HepG2 (cell line): ENCODE measurements at regions not wholly inside any gene's neighbourhood (a gene's known extent, or its start where the extent isn't known, plus 50 kb on each side); places are given as distances from the start of the nearest gene placed in this dataset.

Source experiments
- ATAC-seq: fragments of 200-7000 bp; cut with Tn5 transposase; 3 replicates; pipeline ENCODE4 v1.9.1; 2020; ENCODE audit warnings: mild to moderate bottlenecking, moderate library complexity
- BruUV-seq: library from RNA; stranded (reverse); fragments of 400-500 nt; replicated peaks from 2 replicates; lab custom pipeline; 2021; lab: Mats Ljungman, UMichigan
- CTCF ChIA-PET: fragments of 300-600 bp; formaldehyde crosslinking; extraction: SDS; loops from one replicate; lab custom pipeline; 2021; ENCODE audit warnings: low total read pairs, inconsistent platforms, low intra/inter-chr PET ratio; lab: Yijun Ruan, JAX
- POLR2A ChIA-PET: fragments of 350-600 bp; sonication (Branson Sonifier 250); formaldehyde crosslinking; loops from one replicate; lab custom pipeline; 2020; ENCODE audit warnings: antibody characterized with exemption, inconsistent platforms; lab: Yijun Ruan, JAX
- DNase-seq: peaks from one replicate; pipeline ENCODE4 v3.0.0-alpha.2; 2015; ENCODE audit warnings: low spot score
- FAIRE-seq: peaks from 3 replicates; lab custom pipeline; 2011; peaks lifted over from hg19 to GRCh38; lab: Jason Lieb, UNC
- H2AFZ ChIP-seq: one replicate; pipeline ENCODE4 v1.6.1; 2011; ENCODE audit warnings: low read length, inconsistent platforms
- H3K27ac ChIP-seq: fragments of 300-600 bp; 3 replicates; pipeline ENCODE4 v1.8.0; 2011; ENCODE audit warnings: mixed run types, mild to moderate bottlenecking, mixed read lengths, low read length, inconsistent platforms; ENCODE audit not compliant: insufficient read depth; ENCODE audit errors: extremely low read length
- H3K27me3 ChIP-seq, 2 experiments: fragments of 200-600 bp in 1 of 2; 2 replicates in 1 of 2; 3 replicates in 1 of 2; pipeline versions ENCODE4 v1.6.0 to v1.8.0; 2011; ENCODE audit warnings: low read length in 2 of 2, mild to moderate bottlenecking in 2 of 2, moderate library complexity in 2 of 2, inconsistent platforms in 1 of 2; ENCODE audit not compliant: insufficient read depth in 2 of 2, control insufficient read depth in 1 of 2
- H3K36me3 ChIP-seq, 2 experiments: fragments of 200-600 bp in 1 of 2; replicated peaks in 1 of 2; 2 replicates in 1 of 2; 3 replicates in 1 of 2; pipeline versions ENCODE4 v1.5.1 to v1.8.0; 2011; ENCODE audit warnings: low read length in 2 of 2, inconsistent platforms in 1 of 2; ENCODE audit not compliant: insufficient read depth in 2 of 2, control insufficient read depth in 1 of 2
- H3K4me1 ChIP-seq: 2 replicates; pipeline ENCODE4 v1.5.1; 2012; ENCODE audit warnings: low read length, inconsistent platforms; ENCODE audit not compliant: insufficient read depth
- H3K4me2 ChIP-seq: 2 replicates; pipeline ENCODE4 v1.6.0; 2011; ENCODE audit warnings: low read depth, low read length, inconsistent platforms
- H3K4me3 ChIP-seq, 3 experiments: fragments of 200-600 bp in 1 of 3; sonication (generic), shearing (Covaris generic) in 1 of 3; replicated peaks in 1 of 3; 2 replicates each; pipeline ENCODE4 v1.5.1; 2011 to 2016; ENCODE audit warnings: low read length in 3 of 3, inconsistent platforms in 2 of 3, low read depth in 2 of 3, mild to moderate bottlenecking in 2 of 3, control low read depth in 1 of 3, mixed read lengths in 1 of 3; ENCODE audit not compliant: insufficient read depth in 1 of 3
- H3K79me2 ChIP-seq: one replicate; pipeline ENCODE4 v1.6.1; 2011; ENCODE audit warnings: low read length, inconsistent platforms; ENCODE audit not compliant: insufficient read depth
- H3K9ac ChIP-seq: 2 replicates; pipeline ENCODE4 v1.6.0; 2011; ENCODE audit warnings: mild to moderate bottlenecking, low read depth, low read length, inconsistent platforms; ENCODE audit not compliant: insufficient read depth
- H3K9me3 ChIP-seq: 2 replicates; pipeline ENCODE4 v1.5.1; 2012; ENCODE audit warnings: mild to moderate bottlenecking, low read length
- H4K20me1 ChIP-seq: 2 replicates; pipeline ENCODE4 v1.6.0; 2011; ENCODE audit warnings: inconsistent platforms, mild to moderate bottlenecking, low read length, moderate library complexity; ENCODE audit not compliant: insufficient read depth
- ATF4 ChIP-seq, 2 experiments: fragments of 450-650 bp in 1 of 2; sonication (generic) in 1 of 2; formaldehyde crosslinking; IDR thresholded peaks; 2 replicates each; pipeline versions ENCODE4 v1.5.0 to v1.8.0; 2020 to 2022; ENCODE audit warnings: mild to moderate bottlenecking in 1 of 2, missing genetic modification reagents in 1 of 2
- CREB1 ChIP-seq, 2 experiments: fragments of 450-650 bp in 1 of 2; IDR thresholded peaks; 2 replicates each; pipeline ENCODE4 v1.6.1; 2016 to 2017; ENCODE audit warnings: control low read depth in 1 of 2, mild to moderate bottlenecking in 1 of 2, missing compliant biosample characterization in 1 of 2, missing genetic modification characterization in 1 of 2
- EZH2 ChIP-seq: conservative IDR thresholded peaks from 2 replicates; pipeline ENCODE4 v1.6.1; 2012; ENCODE audit warnings: mild to moderate bottlenecking, low read depth, low read length, moderate library complexity
- GABPA ChIP-seq, 2 experiments: IDR thresholded peaks; 2 replicates each; pipeline ENCODE4 v1.6.1; 2011 to 2016; ENCODE audit warnings: low read depth in 2 of 2, low read length in 1 of 2, missing biosample characterization in 1 of 2, missing genetic modification characterization in 1 of 2
- GZF1 ChIP-seq: sonication (generic); formaldehyde crosslinking; IDR thresholded peaks from 2 replicates; pipeline ENCODE4 v1.5.1; 2020; ENCODE audit warnings: mild to moderate bottlenecking, missing genetic modification reagents
- MTA3 ChIP-seq: sonication (generic); formaldehyde crosslinking; IDR thresholded peaks from 2 replicates; pipeline ENCODE4 v1.4.0; 2020; ENCODE audit warnings: missing genetic modification reagents
- NPAS2 ChIP-seq: sonication (generic); formaldehyde crosslinking; IDR thresholded peaks from 2 replicates; pipeline ENCODE4 v1.8.0; 2022; ENCODE audit warnings: mild to moderate bottlenecking, missing genetic modification reagents, borderline replicate concordance
- SP1 ChIP-seq, 2 experiments: fragments of 450-650 bp in 1 of 2; sonication (generic) in 1 of 2; formaldehyde crosslinking in 1 of 2; IDR thresholded peaks; 2 replicates each; pipeline versions ENCODE4 v1.4.0 to v1.6.1; 2016 to 2020; ENCODE audit warnings: missing genetic modification reagents in 1 of 2
- TARDBP ChIP-seq: sonication (generic); formaldehyde crosslinking; IDR thresholded peaks from 2 replicates; pipeline ENCODE4 v1.8.0; 2022; ENCODE audit warnings: mild to moderate bottlenecking, missing genetic modification reagents
- TMF1 ChIP-seq: sonication (generic); formaldehyde crosslinking; IDR thresholded peaks from 2 replicates; pipeline ENCODE4 v1.8.1; 2022; ENCODE audit warnings: low read depth, missing genetic modification reagents
- ZNF503 ChIP-seq: sonication (generic); formaldehyde crosslinking; IDR thresholded peaks from 2 replicates; pipeline ENCODE4 v1.4.0; 2020; ENCODE audit warnings: missing genetic modification reagents
- ZNF570 ChIP-seq: sonication (generic); formaldehyde crosslinking; IDR thresholded peaks from 2 replicates; pipeline ENCODE4 v1.4.0; 2020; ENCODE audit warnings: mild to moderate bottlenecking, missing genetic modification reagents, borderline replicate concordance
- ZNF576 ChIP-seq: sonication (generic); formaldehyde crosslinking; IDR thresholded peaks from 2 replicates; pipeline ENCODE4 v1.4.0; 2020; ENCODE audit warnings: mild to moderate bottlenecking, missing genetic modification reagents
- ZNF614 ChIP-seq: IDR thresholded peaks from 2 replicates; pipeline ENCODE4 v1.6.1; 2018; ENCODE audit warnings: missing biosample characterization, missing genetic modification reagents, inconsistent platforms, borderline replicate concordance
- WGBS: methylation state at CpG from one replicate; pipeline ENCODE4 v1.1.6; 2017; ENCODE audit warnings: low lambda C conversion rate; 5-methylcytosine and 5-hydroxymethylcytosine counted together
- in situ Hi-C: cut with HindIII; loops from 2 replicates; pipeline ENCODE4 v1.10.0; 2017; ENCODE audit warnings: low pct_unique_long_range_greater_than_20kb; ENCODE audit not compliant: extremely low pct_ligation_motif_present
- intact Hi-C: fragments of 100-400 bp; cut with micrococcal nuclease; formaldehyde crosslinking; loops from one replicate; pipeline ENCODE4 v1.10.0; 2022; ENCODE audit not compliant: unreplicated experiment

- WGBS = 50% methylated on average over 43 of the region's 79 CpGs
- no TSS peak for BruUV-seq
- Histone ChIP-seq H3K4me1 (no peaks in the 10 kb centered on the region), H3K4me3 (no peak overlapping the region), H3K79me2 (no peaks in the 10 kb centered on the region), H3K27ac (no peak overlapping the region), H4K20me1 (no peaks in the 10 kb centered on the region), H3K27me3 (peaks cover 3 to 43% of the 10 kb centered on the region in 2 experiments; a peak in 4 of 5 replicates), H3K4me2 (no peak overlapping the region)
- FAIRE-seq (no peak), ATAC-seq (peak; percentile 28; the same call in 1 of the 3 replicates)
- in situ Hi-C loops = no loop called here
- no peak for TF ChIP-seq SP1 (IDR thresholded peaks at IDR 0.05)
- TF ChIP-seq SP1 (CRISPR knock-in tag; IDR thresholded peaks at IDR 0.05) = no peak
- TF ChIP-seq ZNF614 = no peak
- TF ChIP-seq EZH2 = 0 out of 2 replicates have a peak, but pooled peaks have one; percentile 83
- no peak for TF ChIP-seq TMF1 (CRISPR knock-in tag)
- TF ChIP-seq CREB1 (IDR thresholded peaks at IDR 0.05) = no peak
- TF ChIP-seq CREB1 (CRISPR knock-in tag; IDR thresholded peaks at IDR 0.05) = no peak
- TF ChIP-seq GZF1 (CRISPR knock-in tag) = no peak
- TF ChIP-seq, all 625 proteins: peak for 1
- Histone ChIP-seq H3K9ac (no peak overlapping the region), H3K36me3 (no peaks in the 10 kb centered on the region), H2AFZ (no peak overlapping the region), H3K9me3 (no peaks in the 10 kb centered on the region)
- CTCF ChIA-PET = no interaction called here
- intact Hi-C loops = no loop called here
- DNase-seq = no peak
- POLR2A ChIA-PET = interaction anchor here (0.5 kb wide), 1 partner anchor 62 kb away, joined by 5 read pairs; no protein-coding TSS in a partner anchor
These were observed 68.4 kb downstream of the HES1 start for GRCh38 chr3:194204042-194204987.

- WGBS = 23% methylated on average over 5 of the region's 8 CpGs
- DNase-seq = no peak
- TF ChIP-seq ZNF503 (CRISPR knock-in tag) (no peak), ZNF576 (CRISPR knock-in tag) (no peak), MTA3 (CRISPR knock-in tag) (no peak), TARDBP (CRISPR knock-in tag) (no peak), ATF4 (CRISPR knock-in tag; IDR thresholded peaks at IDR 0.05) (no peak), NPAS2 (CRISPR knock-in tag) (no peak), GABPA (IDR thresholded peaks at IDR 0.05; ENCODE audit: low read depth, low read length) (no peak), GABPA (CRISPR knock-in tag; IDR thresholded peaks at IDR 0.05; ENCODE audit: low read depth) (peak; percentile 73), ZNF570 (CRISPR knock-in tag) (no peak)
These were observed 69.8 kb downstream of the HES1 start for GRCh38 chr3:194205675-194206133.

More at GRCh38 chr3:194205675-194206133, 69.8 kb downstream of the HES1 start:
- intact Hi-C loops (no loop called here), in situ Hi-C loops (no loop called here)
- Histone ChIP-seq H4K20me1 (no peaks in the 10 kb centered on the region), H3K27me3 (peaks cover 3 to 38% of the 10 kb centered on the region in 2 experiments; a peak in 4 of 5 replicates), H3K27ac (no peak overlapping the region), H3K79me2 (no peaks in the 10 kb centered on the region), H3K4me3 (no peak overlapping the region), H3K36me3 (no peaks in the 10 kb centered on the region), H3K4me1 (no peaks in the 10 kb centered on the region), H3K4me2 (no peak overlapping the region), H3K9ac (no peak overlapping the region), H3K9me3 (no peaks in the 10 kb centered on the region), H2AFZ (no peak overlapping the region)
- FAIRE-seq = no peak
- BruUV-seq = no TSS peak
- CTCF ChIA-PET = no interaction called here
- ATAC-seq = no peak
- POLR2A ChIA-PET = no interaction called here
